KG1 (cell line): ENCODE measurements at regions not wholly inside any gene's neighbourhood (a gene's known extent, or its start where the extent isn't known, plus 50 kb on each side); places are given as distances from the start of the nearest gene placed in this dataset.

Source experiments
- DNase-seq: peaks from one replicate; lab custom pipeline; 2025; lab: John Stamatoyannopoulos, UW

DNA sequence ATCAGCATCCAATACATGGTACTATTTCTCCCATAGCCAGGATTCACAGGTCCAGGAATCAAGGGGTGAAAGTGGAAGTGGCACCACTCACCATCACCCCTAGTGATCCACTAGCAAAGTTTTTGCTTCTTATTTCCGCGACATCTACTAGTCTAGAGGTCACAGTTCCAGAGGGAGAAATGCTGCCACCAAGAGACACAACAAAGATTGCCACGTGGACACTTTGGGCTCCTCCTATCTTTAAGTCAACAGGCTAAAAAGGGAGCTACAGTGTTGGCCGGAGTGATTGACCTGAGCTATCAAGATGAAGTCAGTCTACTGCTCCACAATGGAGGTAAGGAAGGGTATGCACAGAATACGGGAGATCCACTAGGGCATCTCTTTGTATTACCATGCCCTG, 178.2 kb downstream of the AKR1D1 start:
- DNase-seq: no peak

DNA sequence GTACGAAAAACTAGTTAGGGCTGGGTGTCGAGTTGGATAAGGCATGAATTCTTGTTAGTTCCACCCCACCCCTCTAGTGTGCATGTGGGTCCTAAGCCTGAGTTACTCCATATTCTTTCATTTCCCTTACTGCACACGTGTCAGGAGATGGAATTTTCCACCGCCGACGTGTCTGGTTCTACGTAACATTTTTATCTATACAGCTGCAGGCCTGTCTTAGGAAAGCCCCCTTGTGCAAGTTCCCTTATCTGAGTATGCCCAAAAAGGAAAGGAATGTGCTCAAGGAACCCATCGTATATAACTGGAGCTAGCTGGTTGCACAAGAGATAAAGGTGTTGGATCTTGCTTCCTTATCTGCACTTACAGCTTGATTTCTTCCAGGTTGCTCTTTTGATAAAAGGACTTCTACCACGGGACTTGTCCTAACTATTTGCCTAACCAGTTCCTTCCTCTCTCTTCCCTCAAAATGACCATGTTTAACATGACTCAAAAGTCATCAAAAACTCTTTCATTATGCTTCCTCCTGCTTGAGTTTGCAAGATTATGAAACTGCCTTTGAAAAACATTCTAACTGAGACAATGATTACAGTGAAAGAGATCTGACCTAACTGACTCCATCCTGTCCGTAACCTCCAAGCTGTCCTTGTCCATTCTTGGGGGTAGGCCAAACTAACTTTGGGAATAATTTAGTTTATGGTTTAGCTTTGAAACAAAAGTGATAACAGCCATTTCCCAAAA, 181.4 kb downstream of the AKR1D1 start:
- no peak for DNase-seq

DNA sequence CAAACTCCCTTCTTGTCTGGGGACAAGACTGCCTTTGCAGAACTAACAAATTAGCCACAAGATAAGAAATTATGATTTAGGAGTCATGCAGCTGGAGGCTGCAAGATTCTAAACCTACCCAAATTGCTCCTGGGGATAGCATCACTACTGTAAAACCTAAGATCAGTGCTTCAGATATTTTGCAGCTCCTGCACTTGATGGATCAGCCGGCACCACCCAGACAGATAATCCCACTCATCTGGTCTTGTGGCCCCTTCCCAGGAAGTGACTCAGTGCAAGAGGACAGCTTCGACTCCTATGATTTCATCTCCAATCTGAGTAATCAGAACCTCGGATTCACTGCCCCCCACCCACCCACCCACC, 181.9 kb downstream of the AKR1D1 start:
- no peak for DNase-seq

DNA sequence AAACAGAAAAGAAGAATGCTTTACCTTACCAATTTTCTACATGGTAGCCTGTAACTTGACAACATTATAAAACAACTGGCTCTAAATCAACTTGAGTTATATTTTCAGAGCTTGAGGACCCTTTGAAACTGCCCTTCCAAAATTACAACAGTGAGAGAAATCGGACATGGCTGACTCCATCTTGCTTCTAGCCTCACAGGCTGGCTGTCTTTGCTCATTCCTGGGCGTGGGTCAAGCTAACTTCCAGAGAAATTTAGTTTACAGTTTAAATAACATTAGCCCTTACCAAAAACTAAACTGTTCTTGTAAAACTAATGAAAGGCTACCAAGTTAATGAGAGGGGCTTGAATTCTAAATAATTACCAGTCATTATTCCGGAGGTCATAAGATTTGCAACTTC, 183.4 kb downstream of the AKR1D1 start:
- DNase-seq: no peak

DNA sequence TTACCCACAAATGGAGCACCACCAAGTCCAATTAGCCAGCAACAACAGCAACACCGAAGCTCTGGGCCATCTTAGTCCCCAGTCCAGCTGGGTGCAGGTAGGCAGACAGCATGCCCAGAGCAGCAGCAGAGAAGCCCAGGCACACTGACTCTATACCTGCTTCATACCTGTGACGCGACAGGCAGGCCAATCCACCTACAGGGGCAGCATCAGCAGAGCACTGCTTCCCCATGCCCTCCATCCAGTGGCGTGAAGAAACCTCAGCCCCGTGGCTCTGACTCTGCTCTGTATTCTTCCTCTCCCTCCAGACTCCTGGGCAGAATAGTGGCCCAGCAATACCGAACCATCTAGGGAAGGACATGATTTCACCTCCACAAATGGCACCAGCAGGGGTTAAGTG, 191.7 kb downstream of the AKR1D1 start:
- DNase-seq: no peak

DNA sequence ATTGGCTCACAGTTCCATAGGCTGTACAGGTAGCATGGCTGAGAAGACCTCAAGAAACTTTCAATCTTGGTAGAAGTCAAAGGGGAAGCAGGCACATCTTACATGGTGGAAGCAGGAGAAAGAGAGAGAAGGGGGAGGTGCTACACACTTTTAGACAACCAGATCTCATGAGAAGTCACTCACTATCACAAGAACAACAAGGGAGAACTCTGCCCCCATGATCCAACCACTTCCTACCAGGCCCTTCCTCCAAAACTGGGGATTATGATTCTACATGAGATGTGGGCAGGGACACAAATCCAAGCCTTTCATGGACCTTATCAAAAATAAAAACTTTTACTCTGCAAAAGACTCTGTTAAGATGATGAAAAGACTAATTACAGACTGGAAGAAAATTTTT, 183.2 kb upstream of the TRIM24 start:
- DNase-seq: no peak

DNA sequence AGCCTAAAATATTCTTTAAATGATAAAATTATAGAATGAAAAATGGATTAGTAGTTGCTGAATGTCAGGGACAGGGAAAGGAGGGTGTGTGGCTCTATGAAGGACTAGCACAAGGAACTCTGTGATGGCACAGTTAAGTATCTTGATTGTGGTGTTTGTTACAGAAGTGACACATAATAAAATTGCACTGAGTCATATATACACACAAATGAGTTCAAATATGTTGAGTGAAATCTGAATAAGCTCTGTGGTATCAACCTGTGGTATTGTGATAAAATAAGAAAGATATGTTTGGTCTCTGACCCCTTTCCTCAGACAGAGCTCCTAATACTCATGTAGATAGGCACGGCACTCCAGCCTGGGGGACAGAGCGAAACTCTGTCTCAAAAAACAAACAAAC, 181.5 kb upstream of the TRIM24 start:
- no peak for DNase-seq

DNA sequence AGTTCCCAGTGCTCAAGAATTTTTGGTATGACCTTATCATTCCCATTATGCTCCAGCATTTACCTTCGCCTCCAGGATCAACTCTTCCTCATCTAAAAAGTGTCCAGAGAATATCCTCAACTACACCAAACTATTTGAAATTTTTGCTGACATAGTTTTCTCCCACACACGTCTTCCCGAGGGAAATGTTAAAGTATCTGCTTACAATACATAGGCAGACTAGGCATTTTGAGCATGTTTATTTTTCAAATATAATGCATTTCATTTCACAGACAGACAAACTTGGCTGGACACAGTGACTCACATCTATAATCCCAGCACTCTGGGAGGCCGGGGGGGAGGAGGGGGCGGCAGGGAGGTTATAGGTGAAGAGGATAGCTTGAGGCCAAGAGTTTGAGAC, 177.1 kb upstream of the TRIM24 start:
- no peak for DNase-seq

DNA sequence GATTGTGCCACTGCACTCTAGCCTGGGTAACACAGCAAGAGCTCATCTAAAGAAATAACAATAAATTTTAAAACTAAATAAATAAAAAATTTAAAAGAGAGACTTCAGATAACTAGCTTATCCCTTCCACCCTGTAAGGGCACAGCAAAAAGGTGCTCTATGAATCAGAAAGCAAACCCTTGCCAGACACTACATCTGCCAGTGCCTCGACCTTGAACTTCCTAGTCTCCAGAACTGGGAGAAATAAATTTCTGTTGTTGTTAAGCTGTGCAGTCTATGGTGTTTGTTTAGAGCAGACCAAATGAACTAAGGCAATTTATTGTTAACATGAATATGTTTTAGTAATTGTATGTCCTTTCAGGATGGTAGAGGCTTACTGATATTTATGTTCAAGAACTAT, 174.9 kb upstream of the TRIM24 start:
- DNase-seq: no peak

DNA sequence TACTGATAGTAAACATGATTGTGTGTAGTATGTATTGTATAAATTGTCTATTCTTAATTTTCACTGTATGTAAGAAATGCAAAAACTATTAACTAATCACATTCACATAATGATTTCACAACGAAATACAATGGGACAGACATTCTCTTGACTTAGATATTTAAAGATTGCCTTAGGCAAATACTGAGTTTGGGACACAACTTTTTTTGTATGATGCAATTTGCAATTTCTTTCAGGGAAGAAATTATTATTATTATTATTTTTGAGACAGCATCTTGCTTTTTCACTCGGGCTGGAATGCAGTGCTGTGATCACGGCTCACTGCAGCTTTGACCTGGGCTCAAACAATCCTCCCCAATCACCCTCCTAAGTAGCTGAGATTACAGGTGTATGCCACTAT, 173.2 kb upstream of the TRIM24 start:
- DNase-seq: no peak

DNA sequence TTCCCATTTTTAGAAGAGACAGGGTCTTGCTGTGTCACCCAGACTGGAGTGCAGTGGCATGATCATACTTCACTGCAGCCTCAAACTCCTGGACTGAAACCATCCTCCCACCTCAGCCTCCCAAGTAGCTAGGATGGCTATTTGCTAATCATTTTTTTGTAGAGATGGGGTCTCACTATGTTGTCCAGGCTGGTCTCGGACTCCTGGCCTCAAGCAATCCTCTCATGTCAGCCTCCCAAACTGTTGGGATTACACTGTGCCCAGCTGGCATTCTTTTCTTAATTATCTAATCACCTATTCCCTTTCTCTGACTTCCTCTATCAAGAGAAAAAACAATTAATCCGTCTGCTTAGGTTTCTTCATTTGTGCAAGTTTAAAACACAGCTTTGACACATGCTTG, 172.5 kb upstream of the TRIM24 start:
- no peak for DNase-seq

DNA sequence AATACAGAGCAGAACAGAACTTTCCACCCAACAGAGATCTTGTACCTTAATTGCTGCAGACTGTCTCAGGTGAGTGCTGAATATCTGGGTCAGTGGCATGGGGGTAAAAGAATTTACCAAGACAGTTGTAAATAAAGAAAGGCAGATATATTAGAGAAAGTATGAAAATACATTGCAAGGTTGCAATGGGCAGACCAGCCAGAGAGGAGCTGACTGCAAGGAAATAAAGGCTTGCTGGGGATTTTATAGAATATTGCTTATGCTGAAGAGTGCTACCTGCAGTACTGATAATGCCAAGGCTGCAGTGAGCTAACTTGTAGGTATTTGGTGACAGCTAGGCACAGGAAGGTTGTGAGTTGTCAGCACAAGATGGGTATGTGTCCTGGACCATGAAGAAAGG, 171.0 kb upstream of the TRIM24 start:
- no peak for DNase-seq

DNA sequence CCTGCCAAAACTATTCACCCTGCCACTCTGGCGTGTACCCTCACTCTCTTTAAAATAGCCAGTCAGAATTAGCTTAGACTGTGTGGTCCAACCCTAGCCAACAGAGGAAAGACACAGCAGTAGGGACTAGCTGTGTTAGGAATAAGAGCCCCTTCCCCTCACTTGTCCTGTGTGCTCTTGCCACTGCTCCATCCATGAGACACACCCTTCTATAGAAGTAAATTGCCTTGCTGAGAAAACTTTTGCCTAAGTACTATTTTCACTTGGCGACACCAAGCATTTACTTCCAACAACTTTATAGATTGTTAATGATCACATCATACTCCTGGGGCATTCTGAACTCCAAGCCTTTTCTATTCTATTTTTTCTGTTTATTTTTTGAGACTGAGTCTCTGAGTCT, 170.2 kb upstream of the TRIM24 start:
- DNase-seq: no peak

DNA sequence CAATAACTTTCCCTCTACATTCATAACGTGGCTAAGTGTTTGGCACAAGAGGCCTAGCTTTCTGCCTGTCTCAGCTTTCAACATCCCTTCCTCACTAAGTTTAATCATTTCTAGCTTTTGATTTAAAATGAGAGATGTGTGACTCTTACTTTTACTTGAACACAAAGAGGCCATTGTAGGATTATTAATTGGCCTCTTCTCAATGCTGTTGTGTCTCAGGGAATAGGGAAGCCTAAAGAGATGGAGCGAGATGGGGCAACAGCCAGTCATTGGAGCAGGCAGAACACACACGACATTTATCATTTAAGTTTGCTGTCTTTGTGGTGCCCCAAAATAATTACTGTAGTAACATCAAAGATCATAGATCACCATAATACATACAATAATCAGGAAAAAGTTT, 167.1 kb upstream of the TRIM24 start:
- no peak for DNase-seq

DNA sequence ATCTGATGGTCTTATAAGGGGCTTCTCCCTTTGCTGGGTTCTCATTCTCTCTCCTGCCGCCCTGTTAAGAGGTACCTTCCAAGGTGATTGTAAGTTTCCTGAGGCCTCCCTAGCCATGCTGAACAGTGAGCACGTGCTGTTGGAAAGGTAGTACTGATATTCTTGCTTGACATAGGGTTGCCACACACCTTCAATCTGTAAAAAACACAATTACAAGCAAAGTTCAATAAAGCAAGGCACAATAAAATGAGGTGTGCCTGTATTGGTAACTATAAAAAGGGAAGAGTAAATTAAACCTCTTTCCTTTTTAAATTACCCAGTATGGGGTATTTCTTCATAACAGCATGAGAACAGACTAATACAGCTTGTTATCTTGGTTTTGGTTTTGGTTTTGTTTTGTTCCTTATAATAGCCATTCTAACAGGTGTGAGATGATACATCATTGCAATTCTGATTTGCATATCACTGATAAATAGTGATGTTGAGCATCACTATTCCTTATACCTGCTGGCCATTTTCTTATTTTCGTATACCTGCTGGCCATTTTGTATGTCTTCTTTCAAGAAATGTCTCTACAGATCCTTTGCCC, 164.9 kb upstream of the TRIM24 start:
- no peak for DNase-seq

DNA sequence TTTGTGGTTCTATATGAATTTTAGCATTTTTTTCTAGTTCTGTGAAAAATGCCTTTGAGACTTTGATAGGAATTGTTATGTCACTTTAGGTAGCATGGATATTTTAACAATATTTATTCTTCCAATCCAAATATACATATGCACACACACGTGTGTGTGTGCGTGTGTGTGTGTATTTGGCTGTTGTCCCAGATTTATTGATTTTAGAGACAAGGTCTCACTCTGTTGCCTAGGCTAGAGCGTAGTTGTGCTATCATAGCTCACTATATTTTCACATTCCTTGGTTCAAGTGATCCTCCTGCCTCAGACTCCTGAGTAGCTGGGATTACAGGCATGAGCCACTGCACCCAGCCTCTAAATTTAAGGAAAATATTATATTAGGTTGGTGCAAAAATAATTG, 162.5 kb upstream of the TRIM24 start:
- no peak for DNase-seq

DNA sequence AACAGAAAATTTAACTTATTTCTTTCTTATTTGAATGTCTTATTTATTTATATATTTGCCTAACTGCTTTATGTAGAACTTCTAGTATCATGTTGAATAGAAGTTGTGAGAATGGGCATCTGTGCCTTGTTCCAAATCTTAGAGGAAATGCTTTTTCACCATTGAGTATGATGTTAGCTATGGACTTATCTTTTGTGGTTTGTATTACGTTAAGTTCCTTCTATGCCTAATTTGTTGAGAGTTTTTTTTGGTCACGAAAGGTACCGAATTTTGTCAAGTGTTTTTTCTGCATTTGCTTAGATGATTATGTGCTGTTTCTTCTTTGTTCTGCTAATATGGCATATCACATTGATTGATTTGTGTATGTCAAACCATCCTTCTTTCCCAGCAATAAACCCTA, 161.0 kb upstream of the TRIM24 start:
- no peak for DNase-seq

DNA sequence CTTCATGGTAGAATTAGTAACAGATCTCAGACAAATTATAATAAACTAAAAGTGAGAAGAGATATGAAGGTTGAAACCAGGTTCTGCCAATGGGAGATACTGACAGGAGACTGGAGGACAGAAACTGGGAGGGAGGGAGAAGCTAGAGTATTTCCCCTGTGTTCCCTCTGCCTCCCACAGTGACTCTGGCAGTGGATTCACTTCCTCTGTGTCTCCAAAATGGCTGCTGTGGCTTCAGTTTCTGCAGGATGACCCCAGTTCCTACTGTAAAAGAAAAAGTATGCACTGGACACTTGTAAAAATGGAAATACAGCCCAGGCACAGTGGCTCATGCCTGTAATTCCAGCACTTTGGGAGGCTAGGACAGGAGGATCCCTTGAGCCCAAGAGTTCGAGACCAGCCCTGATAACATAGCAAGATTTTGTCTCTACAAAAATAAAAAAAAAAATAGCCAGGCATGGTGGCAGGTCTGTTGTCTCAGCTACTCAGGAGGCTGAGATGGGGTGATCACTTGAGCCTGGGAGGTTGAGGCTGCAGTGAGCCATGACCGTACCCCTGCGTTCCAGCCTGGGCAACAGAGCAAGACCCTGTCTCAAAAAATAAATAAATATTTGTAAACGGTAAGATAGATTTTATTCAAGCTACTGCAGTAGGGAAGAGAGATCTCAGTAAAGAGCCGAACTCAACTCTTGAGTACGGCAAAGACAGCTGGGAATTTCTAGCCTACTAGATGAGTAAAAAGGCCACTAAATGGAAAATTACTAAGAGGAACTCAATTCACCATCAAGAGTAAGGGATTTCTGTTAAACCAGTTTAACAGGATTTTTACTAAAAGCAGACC, 156.6 kb upstream of the TRIM24 start:
- no peak for DNase-seq

DNA sequence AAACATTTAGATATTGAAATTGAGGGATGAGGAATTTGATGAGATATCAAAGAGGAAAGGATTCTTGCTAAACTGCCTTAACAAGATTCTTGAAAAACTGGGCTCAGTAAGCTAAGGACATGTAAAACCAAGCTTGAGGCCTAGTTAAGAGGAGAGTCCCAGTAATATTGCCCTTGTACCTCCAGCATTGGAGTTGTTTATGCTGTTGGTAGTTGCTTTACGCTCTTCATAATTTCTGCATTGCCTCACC, 156.1 kb upstream of the TRIM24 start:
- DNase-seq: no peak

DNA sequence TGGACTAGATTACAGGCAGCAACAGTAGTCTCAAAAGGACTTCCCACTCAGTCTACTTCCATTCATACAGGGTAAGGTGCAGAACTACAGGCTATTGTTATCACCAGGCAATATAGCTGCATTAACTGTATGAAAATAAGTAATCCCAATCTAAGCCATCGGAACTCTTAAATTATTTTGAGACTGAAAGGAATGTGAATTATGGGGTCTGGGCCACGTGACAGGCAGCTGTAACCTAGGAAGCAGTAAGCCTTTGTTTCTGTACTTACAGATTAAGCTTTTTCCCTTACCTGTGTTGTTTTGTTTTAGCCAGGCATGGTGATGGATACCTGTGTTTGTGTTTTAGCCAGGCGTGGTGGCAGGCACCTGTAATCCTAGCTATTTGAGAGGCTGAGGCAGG, 152.4 kb upstream of the TRIM24 start:
- DNase-seq: no peak

DNA sequence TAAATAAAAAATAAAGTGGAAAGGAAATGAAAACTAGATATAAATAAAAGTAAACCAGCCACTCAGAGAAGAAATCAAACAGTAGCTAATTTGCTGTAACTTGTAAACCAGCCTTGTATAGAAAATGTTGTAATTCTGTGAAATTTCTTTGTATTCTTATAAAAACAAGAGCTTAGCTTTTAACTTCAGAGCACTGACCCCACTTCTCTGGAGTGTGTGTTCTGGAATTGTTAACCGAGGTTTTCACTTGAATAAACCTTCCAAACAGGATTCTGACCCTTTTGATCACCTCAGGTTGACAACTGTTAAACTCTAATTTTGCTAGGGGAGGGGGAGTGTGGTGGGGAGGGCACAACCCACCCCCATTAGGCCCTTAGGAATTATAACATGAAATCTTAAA, 151.9 kb upstream of the TRIM24 start:
- DNase-seq: no peak

DNA sequence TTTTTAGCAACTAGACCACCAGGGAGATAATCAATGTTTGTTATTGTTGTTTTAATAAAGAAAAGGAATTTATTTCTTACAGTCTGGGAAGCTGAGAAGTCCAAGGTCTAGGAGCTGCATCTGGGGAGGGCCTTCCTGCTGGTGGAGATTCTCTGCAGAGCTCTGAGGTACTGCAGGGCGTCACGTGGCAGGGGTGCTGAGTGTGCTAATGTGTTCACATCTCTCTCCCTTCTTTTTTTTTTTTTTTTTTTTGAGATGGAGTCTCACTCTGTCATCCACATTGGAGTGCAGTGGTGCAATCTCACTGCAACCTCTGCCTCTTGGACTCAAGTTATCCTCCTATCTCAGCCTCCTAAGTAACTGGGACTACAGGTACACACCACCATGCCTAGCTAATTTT, 150.9 kb upstream of the TRIM24 start:
- DNase-seq: no peak

DNA sequence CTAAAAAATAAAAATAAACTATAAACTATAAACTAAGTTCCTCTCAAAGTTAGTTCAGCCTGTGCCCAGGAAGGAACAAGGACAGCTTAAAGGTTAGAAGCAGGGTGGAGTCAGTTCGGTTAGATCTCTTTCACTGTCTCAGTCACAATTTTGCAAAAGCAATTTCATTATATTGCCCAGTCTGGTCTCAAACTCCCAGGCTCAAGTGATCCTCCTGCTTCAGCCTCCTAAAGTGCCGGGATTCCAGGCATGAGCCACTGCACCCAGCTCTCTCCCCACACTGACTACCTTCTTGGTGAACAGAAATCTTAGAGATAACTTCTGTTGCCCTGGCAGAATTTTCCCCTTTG, 146.3 kb upstream of the TRIM24 start:
- no peak for DNase-seq
